Prostate gland (tissue), 2 donors: ENCODE measurements at regions not wholly inside any gene's neighbourhood (a gene's known extent, or its start where the extent isn't known, plus 50 kb on each side); places are given as distances from the start of the nearest gene placed in this dataset.

Source experiments
- POLR2A ChIP-seq: fragments of 450-650 bp; IDR thresholded peaks from one replicate; pipeline ENCODE4 v1.6.1; 2016; ENCODE audit warnings: antibody characterized with exemption, mild to moderate bottlenecking
- TF ChIP-seq, protein P1 (sequence below), 4 experiments: fragments of 200-600 bp in 2 of 4; fragments of 450-650 bp in 2 of 4; sonication (generic) in 2 of 4; IDR thresholded peaks; 1 replicate in 3 of 4; 2 replicates in 1 of 4; pipeline ENCODE4 v1.5.1; 2016 to 2019; ENCODE audit warnings: antibody characterized with exemption in 4 of 4, mild to moderate bottlenecking in 2 of 4, moderate library complexity in 2 of 4

DNA sequence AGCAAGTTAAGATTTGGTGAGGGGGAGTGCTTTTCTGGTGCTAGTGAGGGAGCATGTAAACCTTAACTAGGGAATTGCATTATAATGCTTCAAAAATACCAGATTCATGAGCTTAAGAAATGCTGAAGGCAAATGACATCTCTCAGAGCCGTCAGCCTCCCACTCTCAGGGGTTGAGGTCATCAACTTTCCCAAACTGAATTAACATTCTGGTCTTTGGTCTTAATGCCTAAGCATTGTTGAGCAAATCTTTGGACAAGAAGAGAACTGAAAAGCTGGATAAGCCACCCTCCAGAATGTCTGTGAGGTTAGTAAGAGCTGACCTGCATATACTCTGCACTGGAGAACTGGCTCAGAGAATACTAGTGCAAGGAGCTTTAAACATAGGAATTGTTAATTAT, 124.9 kb upstream of the GAP43 start:
- TF ChIP-seq, protein P1, sequence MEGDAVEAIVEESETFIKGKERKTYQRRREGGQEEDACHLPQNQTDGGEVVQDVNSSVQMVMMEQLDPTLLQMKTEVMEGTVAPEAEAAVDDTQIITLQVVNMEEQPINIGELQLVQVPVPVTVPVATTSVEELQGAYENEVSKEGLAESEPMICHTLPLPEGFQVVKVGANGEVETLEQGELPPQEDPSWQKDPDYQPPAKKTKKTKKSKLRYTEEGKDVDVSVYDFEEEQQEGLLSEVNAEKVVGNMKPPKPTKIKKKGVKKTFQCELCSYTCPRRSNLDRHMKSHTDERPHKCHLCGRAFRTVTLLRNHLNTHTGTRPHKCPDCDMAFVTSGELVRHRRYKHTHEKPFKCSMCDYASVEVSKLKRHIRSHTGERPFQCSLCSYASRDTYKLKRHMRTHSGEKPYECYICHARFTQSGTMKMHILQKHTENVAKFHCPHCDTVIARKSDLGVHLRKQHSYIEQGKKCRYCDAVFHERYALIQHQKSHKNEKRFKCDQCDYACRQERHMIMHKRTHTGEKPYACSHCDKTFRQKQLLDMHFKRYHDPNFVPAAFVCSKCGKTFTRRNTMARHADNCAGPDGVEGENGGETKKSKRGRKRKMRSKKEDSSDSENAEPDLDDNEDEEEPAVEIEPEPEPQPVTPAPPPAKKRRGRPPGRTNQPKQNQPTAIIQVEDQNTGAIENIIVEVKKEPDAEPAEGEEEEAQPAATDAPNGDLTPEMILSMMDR (IDR thresholded peaks at IDR 0.05), result no peak
- no peak for TF ChIP-seq POLR2A
